ENCODE measurements at regions not wholly inside any gene's neighbourhood (a gene's known extent, or its start where the extent isn't known, plus 50 kb on each side); places are given as distances from the start of the nearest gene placed in this dataset.

DNA sequence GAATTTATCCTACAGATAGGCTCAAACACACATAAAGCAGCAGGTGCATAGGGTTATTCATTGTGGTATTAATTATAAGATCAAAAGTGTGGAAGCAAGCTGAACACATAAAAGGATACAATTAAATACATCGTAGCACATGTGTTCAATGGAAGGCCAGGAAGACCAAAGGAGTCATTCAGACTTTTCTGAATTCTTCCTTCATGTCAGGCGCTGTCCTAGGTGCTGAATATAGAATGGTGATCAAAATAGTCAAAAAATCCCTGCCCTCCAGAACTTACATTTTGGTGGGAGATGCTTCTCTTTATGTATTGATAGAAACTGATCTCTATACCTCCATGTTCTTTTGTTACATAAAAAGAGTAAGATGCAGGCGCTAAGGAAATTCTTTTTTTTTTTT, 439.0 kb upstream of the ASIC2 start:
- TF ChIP-seq, protein P1, sequence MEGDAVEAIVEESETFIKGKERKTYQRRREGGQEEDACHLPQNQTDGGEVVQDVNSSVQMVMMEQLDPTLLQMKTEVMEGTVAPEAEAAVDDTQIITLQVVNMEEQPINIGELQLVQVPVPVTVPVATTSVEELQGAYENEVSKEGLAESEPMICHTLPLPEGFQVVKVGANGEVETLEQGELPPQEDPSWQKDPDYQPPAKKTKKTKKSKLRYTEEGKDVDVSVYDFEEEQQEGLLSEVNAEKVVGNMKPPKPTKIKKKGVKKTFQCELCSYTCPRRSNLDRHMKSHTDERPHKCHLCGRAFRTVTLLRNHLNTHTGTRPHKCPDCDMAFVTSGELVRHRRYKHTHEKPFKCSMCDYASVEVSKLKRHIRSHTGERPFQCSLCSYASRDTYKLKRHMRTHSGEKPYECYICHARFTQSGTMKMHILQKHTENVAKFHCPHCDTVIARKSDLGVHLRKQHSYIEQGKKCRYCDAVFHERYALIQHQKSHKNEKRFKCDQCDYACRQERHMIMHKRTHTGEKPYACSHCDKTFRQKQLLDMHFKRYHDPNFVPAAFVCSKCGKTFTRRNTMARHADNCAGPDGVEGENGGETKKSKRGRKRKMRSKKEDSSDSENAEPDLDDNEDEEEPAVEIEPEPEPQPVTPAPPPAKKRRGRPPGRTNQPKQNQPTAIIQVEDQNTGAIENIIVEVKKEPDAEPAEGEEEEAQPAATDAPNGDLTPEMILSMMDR (IDR thresholded peaks at IDR 0.05; ENCODE audit: low read length): no peak
- TF ChIP-seq EZH2 (optimal IDR thresholded peaks at IDR 0.05; ENCODE audit: low read depth, low read length) (no peak), EZH2phosphoT487 (IDR thresholded peaks at IDR 0.05; ENCODE audit: low read length) (no peak)

All from MM.1S (cell line).